Activated CD4-positive, alpha-beta memory T cell treated with anti-CD3 and anti-CD28 coated beads for 36 hours (primary cell): ENCODE measurements at regions not wholly inside any gene's neighbourhood (a gene's known extent, or its start where the extent isn't known, plus 50 kb on each side); places are given as distances from the start of the nearest gene placed in this dataset.
"Not testable (repeated sequence)": the region's sequence is repeated elsewhere in the genome, so short reads cannot be mapped to it uniquely, and the experiment has no call there.

Experiments used
- CTCF ChIA-PET: fragments of 350-600 bp; sonication (Branson Sonifier 250); formaldehyde crosslinking; loops from one replicate; lab custom pipeline; 2021; ENCODE audit warnings: antibody characterized with exemption, inconsistent platforms; lab: Charles Lee
- POLR2A ChIA-PET: fragments of 350-600 bp; sonication (Branson Sonifier 250); formaldehyde crosslinking; loops from one replicate; lab custom pipeline; 2021; ENCODE audit warnings: antibody characterized with exemption; lab: Charles Lee
- DNase-seq: peaks from one replicate; pipeline ENCODE4 v3.0.0-alpha.2; 2020
- H3K27ac Mint-ChIP-seq: one replicate; pipeline ENCODE4 v1.8.0; 2021; ENCODE audit warnings: mixed read lengths
- H3K27me3 Mint-ChIP-seq: one replicate; pipeline ENCODE4 v1.8.0; 2021; ENCODE audit warnings: mixed read lengths
- H3K36me3 Mint-ChIP-seq: one replicate; pipeline ENCODE4 v1.8.0; 2021; ENCODE audit warnings: mixed read lengths
- H3K4me1 Mint-ChIP-seq: one replicate; pipeline ENCODE4 v1.8.0; 2021; ENCODE audit warnings: low read depth, mixed read lengths
- H3K4me3 Mint-ChIP-seq: one replicate; pipeline ENCODE4 v1.8.0; 2021; ENCODE audit warnings: mild to moderate bottlenecking, mixed read lengths
- H3K9me3 Mint-ChIP-seq: one replicate; pipeline ENCODE4 v1.8.0; 2021; ENCODE audit warnings: mixed read lengths
- intact Hi-C: fragments of 100-400 bp; cut with micrococcal nuclease; formaldehyde crosslinking; loops from one replicate; pipeline ENCODE4 v1.15.1; 2023

DNA sequence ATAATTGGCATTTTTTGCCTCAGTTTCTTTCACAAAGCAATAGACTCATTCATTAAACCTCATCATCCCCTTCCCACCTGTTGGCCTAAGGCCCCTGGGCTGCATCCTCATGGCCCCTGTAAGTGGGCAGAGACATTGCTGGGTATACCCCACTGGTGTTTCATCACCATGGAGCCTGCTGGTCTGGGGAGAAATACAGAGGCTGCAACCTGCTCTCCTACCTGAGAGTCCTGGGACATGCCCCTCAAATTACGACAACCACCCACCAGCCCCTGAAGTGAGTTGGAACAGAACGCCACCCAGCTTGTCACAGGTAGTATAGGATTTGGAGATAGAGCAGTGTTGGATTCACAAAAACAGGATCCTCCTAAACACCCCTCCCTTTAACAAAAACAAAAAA lies 190.8 kb downstream of the ANKRD60 start:
- Mint-ChIP-seq H3K27me3 (peaks cover 4% of the 10 kb centered on the region), H3K4me1 (no peaks in the 10 kb centered on the region), H3K36me3 (no peaks in the 10 kb centered on the region), H3K9me3 (no peaks in the 10 kb centered on the region), H3K4me3 (no peak overlapping the region), H3K27ac (no peak overlapping the region)
- ChIA-PET POLR2A (interaction anchor here (0.7 kb wide), 1 partner anchor 1235 kb away, joined by 6 read pairs; no protein-coding TSS in a partner anchor), CTCF (no interaction called here)
- intact Hi-C loops: no loop called here
- DNase-seq: no peak

DNA sequence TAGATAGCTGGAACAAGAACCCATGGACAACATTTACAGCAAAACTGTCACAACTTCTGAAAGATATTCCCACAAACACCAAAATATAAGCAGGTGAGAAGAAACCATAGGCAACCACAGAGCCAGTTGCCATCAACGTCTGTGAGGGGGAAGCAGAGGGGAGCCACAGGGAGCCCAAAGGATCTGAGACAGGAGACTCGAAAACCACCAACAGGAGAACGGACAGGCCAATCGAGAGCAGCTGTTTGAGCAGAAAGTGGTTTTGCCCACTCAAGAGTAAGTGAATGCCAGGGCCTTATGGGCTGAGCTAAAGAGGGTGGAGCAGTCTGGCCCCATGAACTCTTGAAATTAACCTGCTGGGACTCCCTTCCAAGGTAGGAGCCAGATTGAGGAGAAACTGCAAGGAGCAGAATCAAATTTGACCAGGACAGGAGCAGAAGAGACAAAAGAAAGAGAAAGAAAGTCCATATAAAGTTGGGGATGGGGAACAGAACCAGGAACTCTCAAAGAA lies 195.4 kb downstream of the ANKRD60 start:
- Mint-ChIP-seq H3K9me3 (no peaks in the 10 kb centered on the region), H3K36me3 (no peaks in the 10 kb centered on the region), H3K27ac (no peak overlapping the region), H3K4me3 (no peak overlapping the region), H3K4me1 (no peaks in the 10 kb centered on the region), H3K27me3 (peaks cover 10% of the 10 kb centered on the region)
- ChIA-PET CTCF (interaction anchor here (1.2 kb wide), 1 partner anchor 54 kb away, joined by 3 read pairs; no protein-coding TSS in a partner anchor), POLR2A (no interaction called here)
- DNase-seq: no peak
- intact Hi-C loops: no loop called here

DNA sequence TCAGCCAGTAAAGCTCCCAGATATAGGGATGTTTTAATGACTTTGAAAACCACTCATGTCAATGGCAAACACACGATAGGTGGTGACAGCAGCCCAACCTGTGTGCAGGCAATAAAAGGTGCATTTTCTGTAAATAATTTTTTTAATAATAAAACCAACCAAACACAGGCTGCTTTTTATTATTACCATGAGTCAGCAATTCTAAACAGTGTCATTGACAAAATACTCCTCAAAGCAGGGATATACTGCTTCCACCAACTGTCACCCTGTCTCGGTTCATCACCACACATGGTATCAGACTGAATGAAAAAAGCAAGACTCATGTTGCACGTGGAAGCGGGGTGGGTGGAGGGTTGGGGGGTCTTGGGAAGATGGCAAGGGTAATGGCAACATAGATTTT lies 195.9 kb downstream of the ANKRD60 start:
- ChIA-PET POLR2A (no interaction called here), CTCF (no interaction called here)
- DNase-seq: no peak
- Mint-ChIP-seq H3K4me3 (no peak overlapping the region), H3K36me3 (no peaks in the 10 kb centered on the region), H3K9me3 (no peaks in the 10 kb centered on the region), H3K27ac (no peak overlapping the region), H3K27me3 (peaks cover 10% of the 10 kb centered on the region), H3K4me1 (no peaks in the 10 kb centered on the region)
- intact Hi-C loops: no loop called here

DNA sequence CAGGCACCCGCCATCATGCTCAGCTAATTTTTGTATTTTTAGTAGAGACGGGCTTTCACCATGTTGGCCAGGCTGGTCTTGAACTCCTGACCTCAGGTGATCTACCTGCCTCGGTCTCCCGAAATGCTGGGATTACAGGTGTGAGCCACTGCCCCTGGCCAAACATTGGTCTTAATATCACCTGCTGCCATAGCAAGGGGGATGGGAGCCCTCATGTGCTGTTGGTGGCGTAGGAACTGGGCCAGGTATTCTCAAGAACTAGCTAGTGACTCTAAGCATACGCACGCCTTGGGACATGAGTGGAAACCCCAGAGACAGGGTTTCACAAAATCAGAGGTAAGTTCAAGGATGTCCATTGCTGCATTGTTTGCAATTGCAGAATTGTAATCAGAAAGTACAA lies 197.1 kb downstream of the ANKRD60 start:
- peaks cover 13% of the 10 kb centered on the region for H3K27me3 Mint-ChIP-seq
- H3K27ac Mint-ChIP-seq, POLR2A ChIA-PET, intact Hi-C loops, H3K4me1 Mint-ChIP-seq, H3K4me3 Mint-ChIP-seq, H3K9me3 Mint-ChIP-seq, H3K36me3 Mint-ChIP-seq, CTCF ChIA-PET, DNase-seq: not testable (repeated sequence)

DNA sequence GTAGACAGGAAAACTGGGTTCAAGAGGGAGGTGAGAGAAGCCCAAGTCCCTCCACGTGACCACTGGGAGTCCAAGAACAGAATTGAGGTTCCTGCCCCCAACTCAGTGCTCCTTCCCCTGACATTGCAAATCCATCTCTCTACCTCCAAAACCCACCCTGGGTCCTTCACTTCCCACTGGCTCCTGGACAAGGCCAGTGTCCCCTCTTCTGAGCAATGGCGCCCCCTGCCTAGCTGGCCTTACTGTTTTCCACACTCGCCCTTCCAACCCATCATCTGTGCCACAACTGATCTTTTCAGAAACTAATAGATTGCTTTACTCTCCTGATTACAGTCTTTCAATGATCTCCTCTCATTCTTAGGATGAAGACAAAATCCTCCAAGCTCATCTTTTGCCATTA lies 200.3 kb downstream of the ANKRD60 start:
- intact Hi-C loops: loop anchor here (5.0 kb wide), 1 partner anchor 376 kb away; no protein-coding TSS in a partner anchor
- H3K36me3 Mint-ChIP-seq: no peaks in the 10 kb centered on the region
- H3K9me3 Mint-ChIP-seq: no peaks in the 10 kb centered on the region
- H3K4me1 Mint-ChIP-seq: no peaks in the 10 kb centered on the region
- DNase-seq: peak; percentile 24
- no peak overlapping the region for H3K27ac Mint-ChIP-seq
- ChIA-PET POLR2A (no interaction called here), CTCF (interaction anchor here (0.9 kb wide), 1 partner anchor 59 kb away, joined by 3 read pairs; no protein-coding TSS in a partner anchor)
- no peak overlapping the region for H3K4me3 Mint-ChIP-seq
- peaks cover 19% of the 10 kb centered on the region for H3K27me3 Mint-ChIP-seq

DNA sequence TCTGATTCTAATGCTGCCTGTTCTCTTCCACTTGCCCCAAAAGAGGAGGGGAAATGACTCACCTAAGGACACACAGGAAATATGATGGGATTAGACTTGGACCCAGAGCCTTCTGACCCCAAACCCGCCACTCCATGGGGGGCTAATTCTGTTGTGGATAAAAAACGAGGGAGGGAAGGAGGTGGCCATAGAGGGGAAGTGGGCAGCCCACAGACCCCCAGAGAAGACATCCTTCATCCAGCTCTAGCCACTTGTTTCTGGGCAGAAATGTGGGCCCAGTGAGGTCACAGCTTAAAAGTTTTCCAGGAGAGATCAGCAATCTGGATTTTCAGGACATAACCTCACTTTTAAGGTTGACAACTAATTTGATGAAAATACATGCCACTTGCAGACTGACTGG lies 202.1 kb downstream of the ANKRD60 start:
- Mint-ChIP-seq H3K27ac (no peak overlapping the region), H3K36me3 (no peaks in the 10 kb centered on the region), H3K9me3 (no peaks in the 10 kb centered on the region), H3K27me3 (peaks cover 19% of the 10 kb centered on the region), H3K4me1 (no peaks in the 10 kb centered on the region), H3K4me3 (no peak overlapping the region)
- ChIA-PET CTCF (no interaction called here), POLR2A (interaction anchor here (0.6 kb wide), 1 partner anchor 29 kb away, joined by 3 read pairs; no protein-coding TSS in a partner anchor)
- intact Hi-C loops: loop anchor here (5.0 kb wide), 1 partner anchor 374 kb away; no protein-coding TSS in a partner anchor
- DNase-seq: no peak

DNA sequence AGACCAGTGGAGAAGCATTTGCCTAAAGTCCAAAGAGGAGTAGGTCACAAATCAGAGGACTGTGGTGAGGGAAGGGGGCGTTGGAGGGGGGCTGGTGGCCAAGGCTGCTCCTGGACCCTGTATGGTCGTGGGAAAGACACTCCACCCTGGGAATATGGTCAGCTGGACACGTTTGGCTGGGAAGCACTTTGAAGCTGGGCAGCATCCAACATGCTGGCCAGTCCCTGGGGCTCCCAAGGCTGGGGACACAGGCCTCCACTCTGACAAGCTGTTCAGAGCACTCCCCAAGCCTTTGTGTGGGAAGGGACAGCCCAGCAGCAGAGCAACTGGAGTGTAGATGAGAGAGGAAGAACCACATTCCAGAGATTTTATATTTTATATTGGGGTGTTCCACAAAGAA lies 203.2 kb downstream of the ANKRD60 start:
- Mint-ChIP-seq H3K4me3 (no peak overlapping the region), H3K27ac (no peak overlapping the region), H3K9me3 (no peaks in the 10 kb centered on the region), H3K36me3 (no peaks in the 10 kb centered on the region), H3K27me3 (peaks cover 19% of the 10 kb centered on the region), H3K4me1 (no peaks in the 10 kb centered on the region)
- intact Hi-C loops: loop anchor here (5.0 kb wide), 1 partner anchor 373 kb away; no protein-coding TSS in a partner anchor
- CTCF ChIA-PET: no interaction called here
- no peak for DNase-seq
- POLR2A ChIA-PET: no interaction called here

DNA sequence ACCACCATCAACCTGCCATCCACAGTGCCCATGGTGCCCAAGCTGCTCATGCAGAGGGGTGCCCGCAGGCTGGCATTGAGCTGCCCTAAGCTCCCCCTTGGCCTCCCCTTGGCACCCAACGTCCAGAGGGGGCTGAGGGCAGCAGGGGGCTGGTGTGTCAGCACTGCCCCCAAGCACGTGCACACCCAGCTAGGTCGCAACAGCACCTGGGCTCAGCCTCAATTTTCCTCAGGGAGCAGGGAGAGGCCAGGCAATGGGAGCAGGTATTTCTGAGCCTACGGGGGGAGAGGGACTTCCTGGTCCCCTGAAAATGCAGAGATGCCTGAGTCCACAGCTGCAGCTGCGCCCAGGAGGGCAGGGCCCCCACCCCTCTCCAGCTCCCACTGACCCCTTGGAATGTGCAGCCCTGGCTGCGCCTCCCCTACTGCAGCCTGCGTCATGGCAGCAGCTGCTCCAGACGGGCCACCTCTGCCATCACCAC lies 204.2 kb downstream of the ANKRD60 start:
- intact Hi-C loops: no loop called here
- CTCF ChIA-PET: no interaction called here
- no peaks in the 10 kb centered on the region for H3K9me3 Mint-ChIP-seq
- H3K27ac Mint-ChIP-seq: no peak overlapping the region
- no peak for DNase-seq
- H3K4me3 Mint-ChIP-seq: no peak overlapping the region
- POLR2A ChIA-PET: no interaction called here
- H3K4me1 Mint-ChIP-seq: no peaks in the 10 kb centered on the region
- peaks cover 17% of the 10 kb centered on the region for H3K27me3 Mint-ChIP-seq
- H3K36me3 Mint-ChIP-seq: no peaks in the 10 kb centered on the region

DNA sequence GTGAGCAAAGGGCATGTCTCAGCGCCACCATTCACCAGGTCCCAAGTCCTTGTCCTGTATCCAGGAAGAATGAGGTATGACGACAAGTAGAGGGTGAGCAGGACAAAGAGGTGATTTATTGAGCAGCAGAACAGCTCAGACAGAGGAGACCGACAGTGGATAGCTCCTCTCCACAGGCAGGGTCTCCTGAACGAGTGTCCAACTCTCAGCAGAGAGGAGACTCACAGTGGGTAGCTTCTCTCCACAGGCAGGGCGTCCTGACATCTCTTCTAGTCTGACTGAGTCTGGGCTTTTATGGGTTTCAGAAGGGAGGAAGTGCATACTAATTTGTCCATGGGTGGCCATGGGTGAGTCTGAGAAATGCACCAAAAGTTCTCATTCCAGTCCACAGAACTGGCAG lies 204.7 kb downstream of the ANKRD60 start:
- CTCF ChIA-PET: no interaction called here
- Mint-ChIP-seq H3K27ac (no peak overlapping the region), H3K4me1 (no peaks in the 10 kb centered on the region), H3K36me3 (no peaks in the 10 kb centered on the region), H3K9me3 (no peaks in the 10 kb centered on the region), H3K27me3 (peaks cover 16% of the 10 kb centered on the region), H3K4me3 (no peak overlapping the region)
- intact Hi-C loops: no loop called here
- POLR2A ChIA-PET: no interaction called here
- no peak for DNase-seq

DNA sequence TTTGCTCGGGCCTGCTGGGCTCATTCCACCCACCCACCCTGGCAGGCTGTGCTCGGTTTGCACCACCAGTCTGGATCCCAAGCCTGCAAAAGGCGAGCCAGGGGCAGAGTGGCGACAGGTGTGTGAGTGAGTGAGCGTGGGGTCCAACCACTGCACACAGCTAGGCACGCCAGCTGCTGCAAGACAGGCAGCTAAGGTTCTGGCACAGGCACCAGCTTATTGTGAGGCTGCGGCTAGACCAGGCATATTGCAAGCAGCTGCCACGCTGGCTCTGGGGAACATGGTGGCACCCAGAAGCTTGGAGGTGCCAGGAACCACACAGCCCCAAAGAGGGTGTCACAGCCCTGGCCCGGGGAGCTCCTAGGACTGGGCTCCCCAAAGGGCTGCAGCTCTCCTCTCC lies 205.1 kb downstream of the ANKRD60 start:
- Mint-ChIP-seq H3K36me3 (no peaks in the 10 kb centered on the region), H3K4me3 (no peak overlapping the region), H3K27me3 (peaks cover 11% of the 10 kb centered on the region), H3K9me3 (no peaks in the 10 kb centered on the region), H3K27ac (no peak overlapping the region), H3K4me1 (no peaks in the 10 kb centered on the region)
- no peak for DNase-seq
- intact Hi-C loops: no loop called here
- CTCF ChIA-PET: no interaction called here
- POLR2A ChIA-PET: no interaction called here

DNA sequence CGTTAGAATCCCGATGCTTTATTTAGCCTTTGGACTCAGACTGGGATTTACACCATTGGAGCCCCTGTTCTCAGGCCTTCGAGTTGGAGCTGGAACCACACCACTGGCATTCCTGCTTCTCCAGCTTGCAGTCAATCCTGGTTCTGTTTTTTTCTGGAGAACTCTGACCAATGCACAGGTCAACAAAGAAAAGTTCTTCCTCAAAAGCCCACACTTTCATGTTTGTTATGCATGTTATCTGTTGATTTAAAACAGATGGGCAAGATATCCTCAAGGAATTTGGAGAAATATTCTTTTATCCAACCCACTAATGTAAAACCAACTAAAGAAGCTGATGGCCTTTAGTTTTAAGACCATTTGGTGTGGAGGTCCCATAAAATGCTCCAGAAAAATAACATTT lies 205.7 kb downstream of the ANKRD60 start:
- Mint-ChIP-seq H3K4me1 (no peaks in the 10 kb centered on the region), H3K27ac (no peak overlapping the region), H3K4me3 (no peak overlapping the region), H3K9me3 (no peaks in the 10 kb centered on the region), H3K27me3 (peaks cover 12% of the 10 kb centered on the region), H3K36me3 (no peaks in the 10 kb centered on the region)
- ChIA-PET CTCF (no interaction called here), POLR2A (no interaction called here)
- intact Hi-C loops: no loop called here
- DNase-seq: no peak

DNA sequence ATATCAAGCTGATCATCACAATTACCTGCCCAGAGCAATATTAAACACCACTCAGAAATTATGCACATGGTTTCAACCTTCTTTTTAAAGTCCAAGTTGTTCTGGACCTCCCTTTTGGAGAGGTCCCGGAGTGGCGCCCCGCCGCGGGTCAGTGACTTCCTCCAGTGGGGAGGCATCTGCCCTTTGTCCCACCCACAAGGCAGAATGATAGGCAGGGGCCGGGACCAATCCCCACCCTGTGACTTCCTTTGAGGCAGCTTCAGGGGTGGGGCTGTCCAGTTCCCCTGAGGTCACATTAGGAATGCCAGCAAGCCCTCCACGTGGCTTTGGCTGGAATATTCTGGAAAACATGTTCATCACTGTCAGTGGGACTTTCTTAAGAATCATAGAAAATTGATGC lies 207.0 kb downstream of the ANKRD60 start:
- H3K4me1 Mint-ChIP-seq: no peaks in the 10 kb centered on the region
- POLR2A ChIA-PET: no interaction called here
- H3K4me3 Mint-ChIP-seq: no peak overlapping the region
- CTCF ChIA-PET: no interaction called here
- intact Hi-C loops: no loop called here
- H3K9me3 Mint-ChIP-seq: no peaks in the 10 kb centered on the region
- H3K27ac Mint-ChIP-seq: no peak overlapping the region
- DNase-seq: no peak
- H3K36me3 Mint-ChIP-seq: no peaks in the 10 kb centered on the region
- H3K27me3 Mint-ChIP-seq: peaks cover 13% of the 10 kb centered on the region
